GM19372 (cell line): ENCODE measurements at regions not wholly inside any gene's neighbourhood (a gene's known extent, or its start where the extent isn't known, plus 50 kb on each side); places are given as distances from the start of the nearest gene placed in this dataset.
A peak's percentile ranks its signal among the peaks of the same experiment; 100 is the strongest.
"Not testable (repeated sequence)": the region's sequence is repeated elsewhere in the genome, so short reads cannot be mapped to it uniquely, and the experiment has no call there.

Experiments
- ATAC-seq: cut with Tn5 transposase; IDR thresholded peaks from one replicate; pipeline ENCODE4 v1.9.1; 2021; ENCODE audit warnings: mild to moderate bottlenecking, low read depth, moderate library complexity; ENCODE audit not compliant: unreplicated experiment

GRCh38 chr20:41734506-41734945, 116.3 kb upstream of the CHD6 start:
- ATAC-seq, result no peak

- ATAC-seq, result no peak
Measured at GRCh38 chr20:41733151-41733550, 115.0 kb upstream of the CHD6 start.

- not testable (repeated sequence) for ATAC-seq
Measured at GRCh38 chr20:41731198-41731597, 113.0 kb upstream of the CHD6 start.

- ATAC-seq, result not testable (repeated sequence)
Measured at GRCh38 chr20:41727681-41728080, 109.5 kb upstream of the CHD6 start.

GRCh38 chr20:41726727-41727126, 108.5 kb upstream of the CHD6 start:
- ATAC-seq, result no peak

- ATAC-seq, result no peak
Measured at GRCh38 chr20:41719151-41719550, 101.0 kb upstream of the CHD6 start.

- ATAC-seq, result no peak
Measured at GRCh38 chr20:41717483-41717882, 99.3 kb upstream of the CHD6 start.

GRCh38 chr20:41716911-41717310, 98.7 kb upstream of the CHD6 start:
- no peak for ATAC-seq

GRCh38 chr20:41716436-41716835, 98.3 kb upstream of the CHD6 start:
- no peak for ATAC-seq

GRCh38 chr20:41715526-41715925, 97.3 kb upstream of the CHD6 start:
- no peak for ATAC-seq

- no peak for ATAC-seq
Measured at GRCh38 chr20:41714030-41714429, 95.9 kb upstream of the CHD6 start.

- no peak for ATAC-seq
Measured at GRCh38 chr20:41704896-41705295, 86.7 kb upstream of the CHD6 start.

GRCh38 chr20:41702647-41703046, 84.5 kb upstream of the CHD6 start:
- ATAC-seq, result no peak

GRCh38 chr20:41701588-41702348, 83.6 kb upstream of the CHD6 start:
- ATAC-seq, result no peak

GRCh38 chr20:41699673-41700072, 81.5 kb upstream of the CHD6 start:
- ATAC-seq, result not testable (repeated sequence)

- ATAC-seq, result no peak
Measured at GRCh38 chr20:41697861-41698559, 79.8 kb upstream of the CHD6 start.

GRCh38 chr20:41696428-41696827, 78.3 kb upstream of the CHD6 start:
- no peak for ATAC-seq

- ATAC-seq, result no peak
Measured at GRCh38 chr20:41694796-41695195, 76.6 kb upstream of the CHD6 start.

- ATAC-seq, result peak; percentile 81
Measured at GRCh38 chr20:41693136-41693979, 75.2 kb upstream of the CHD6 start.

- peak; percentile 48 for ATAC-seq
Measured at GRCh38 chr20:41692479-41693135, 74.4 kb upstream of the CHD6 start.

- ATAC-seq, result no peak
Measured at GRCh38 chr20:41691443-41691842, 73.3 kb upstream of the CHD6 start.
